Left ventricle myocardium inferior (tissue), 1 donor: ENCODE measurements at regions not wholly inside any gene's neighbourhood (a gene's known extent, or its start where the extent isn't known, plus 50 kb on each side); places are given as distances from the start of the nearest gene placed in this dataset.
A peak's percentile ranks its signal among the peaks of the same experiment; 100 is the strongest.

Experiments used
- DNase-seq: peaks from one replicate; pipeline ENCODE4 v3.0.0-alpha.2; 2020
- H3K27ac ChIP-seq: fragments of 200-600 bp; replicated peaks from 2 replicates; pipeline ENCODE4 v1.8.0; 2021
- H3K27me3 ChIP-seq: fragments of 200-600 bp; 2 replicates; pipeline ENCODE4 v1.8.0; 2021; ENCODE audit warnings: low read depth
- H3K36me3 ChIP-seq: fragments of 200-600 bp; 2 replicates; pipeline ENCODE4 v1.8.0; 2021
- H3K4me1 ChIP-seq: fragments of 200-600 bp; 2 replicates; pipeline ENCODE4 v1.8.0; 2021
- H3K4me3 ChIP-seq: fragments of 200-600 bp; 2 replicates; pipeline ENCODE4 v1.8.0; 2021; ENCODE audit warnings: mild to moderate bottlenecking, moderate library complexity
- H3K9me3 ChIP-seq: fragments of 200-600 bp; replicated peaks from 2 replicates; pipeline ENCODE4 v1.8.0; 2021
- CTCF ChIP-seq: fragments of 200-600 bp; IDR thresholded peaks from 2 replicates; pipeline ENCODE4 v1.8.0; 2021; ENCODE audit warnings: antibody characterized with exemption, mild to moderate bottlenecking, borderline replicate concordance
- intact Hi-C: fragments of 100-400 bp; cut with micrococcal nuclease; formaldehyde crosslinking; loops from one replicate; pipeline ENCODE4 v1.11.0; 2022
- donor health status: DM: no; HTN: yes; CAD: no; lungs with severe emphysema.

GRCh38 chr5:23221831-23222230, 285.6 kb upstream of the PRDM9 start:
- no peaks in the 10 kb centered on the region for H3K27me3 ChIP-seq
- DNase-seq = no peak
- no peaks in the 10 kb centered on the region for H3K36me3 ChIP-seq
- H3K9me3 ChIP-seq = peaks cover 9% of the 10 kb centered on the region
- intact Hi-C loops = no loop called here
- H3K4me1 ChIP-seq = no peaks in the 10 kb centered on the region
- H3K4me3 ChIP-seq = no peak overlapping the region
- TF ChIP-seq CTCF = no peak
- no peak overlapping the region for H3K27ac ChIP-seq

GRCh38 chr5:23217159-23217558, 290.2 kb upstream of the PRDM9 start:
- H3K4me1 ChIP-seq = no peaks in the 10 kb centered on the region
- H3K36me3 ChIP-seq = no peaks in the 10 kb centered on the region
- H3K9me3 ChIP-seq = peaks cover 7% of the 10 kb centered on the region
- intact Hi-C loops = no loop called here
- no peak overlapping the region for H3K27ac ChIP-seq
- no peak for TF ChIP-seq CTCF
- DNase-seq = no peak
- no peaks in the 10 kb centered on the region for H3K27me3 ChIP-seq
- H3K4me3 ChIP-seq = no peak overlapping the region

- intact Hi-C loops = no loop called here
- Histone ChIP-seq H3K27me3 (no peaks in the 10 kb centered on the region), H3K4me1 (no peaks in the 10 kb centered on the region), H3K36me3 (no peaks in the 10 kb centered on the region), H3K27ac (no peak overlapping the region), H3K9me3 (peaks cover 7% of the 10 kb centered on the region), H3K4me3 (no peak overlapping the region)
- no peak for DNase-seq
- TF ChIP-seq CTCF = no peak
Observed at GRCh38 chr5:23216345-23216744, 291.1 kb upstream of the PRDM9 start.

GRCh38 chr5:23208959-23209431, 298.4 kb upstream of the PRDM9 start:
- intact Hi-C loops = no loop called here
- peak; percentile 69 for TF ChIP-seq CTCF
- no peak for DNase-seq

GRCh38 chr5:23204111-23204510, 303.3 kb upstream of the PRDM9 start:
- Histone ChIP-seq H3K27me3 (no peaks in the 10 kb centered on the region), H3K27ac (no peak overlapping the region), H3K4me1 (no peaks in the 10 kb centered on the region), H3K4me3 (no peak overlapping the region), H3K36me3 (no peaks in the 10 kb centered on the region), H3K9me3 (peaks cover 14% of the 10 kb centered on the region)
- DNase-seq = no peak
- TF ChIP-seq CTCF = no peak
- intact Hi-C loops = no loop called here

More at GRCh38 chr5:23208959-23209431, 298.4 kb upstream of the PRDM9 start:
- Histone ChIP-seq H3K9me3 (no peaks in the 10 kb centered on the region), H3K4me3 (no peak overlapping the region), H3K4me1 (no peaks in the 10 kb centered on the region), H3K36me3 (no peaks in the 10 kb centered on the region), H3K27ac (no peak overlapping the region), H3K27me3 (no peaks in the 10 kb centered on the region)
